ENCODE measurements at regions not wholly inside any gene's neighbourhood (a gene's known extent, or its start where the extent isn't known, plus 50 kb on each side); places are given as distances from the start of the nearest gene placed in this dataset.
A peak's percentile ranks its signal among the peaks of the same experiment; 100 is the strongest.

GRCh38 chr3:177481329-177481728 lies 284.0 kb upstream of the TBL1XR1 start:
- no peak overlapping the region for H3K4me3 ChIP-seq (ENCODE audit: low read depth, low read length, poor library complexity, severe bottlenecking)
- peaks cover 4% of the 10 kb centered on the region for H3K9me3 ChIP-seq (ENCODE audit: low read depth, low read length, poor library complexity, severe bottlenecking)
- H3K27ac ChIP-seq (ENCODE audit: low read depth, low read length, poor library complexity, severe bottlenecking): no peak overlapping the region
- POLR2A ChIA-PET (ENCODE audit: low non-redundant PET): no interaction called here
- TF ChIP-seq EZH2 (IDR thresholded peaks at IDR 0.05; ENCODE audit: borderline replicate concordance, low read depth, low read length, poor library complexity, severe bottlenecking) (no peak), CTCF (conservative IDR thresholded peaks at IDR 0.05; ENCODE audit: low read depth, low read length) (no peak)
- intact Hi-C loops (cut with micrococcal nuclease; ENCODE audit: unreplicated experiment): no loop called here
- H3K36me3 ChIP-seq (ENCODE audit: insufficient read depth, low read length, poor library complexity, severe bottlenecking): no peaks in the 10 kb centered on the region
- no peak for DNase-seq (ENCODE audit: low spot score)
- no TSS peak for BruUV-seq (replicated peaks)
- H3K27me3 ChIP-seq (replicated peaks; ENCODE audit: insufficient read depth, low read depth, low read length, poor library complexity): no peaks in the 10 kb centered on the region
- CTCF ChIA-PET: no interaction called here
- no peaks in the 10 kb centered on the region for H3K4me1 ChIP-seq (ENCODE audit: insufficient read depth, low read length, poor library complexity, severe bottlenecking)

- POLR2A ChIA-PET (ENCODE audit: low non-redundant PET): no interaction called here
- CTCF ChIA-PET: no interaction called here
- intact Hi-C loops (cut with micrococcal nuclease; ENCODE audit: unreplicated experiment): no loop called here
- H3K4me3 ChIP-seq (ENCODE audit: low read depth, low read length, poor library complexity, severe bottlenecking): no peak overlapping the region
- TF ChIP-seq EZH2 (IDR thresholded peaks at IDR 0.05; ENCODE audit: borderline replicate concordance, low read depth, low read length, poor library complexity, severe bottlenecking): no peak
- TF ChIP-seq CTCF (conservative IDR thresholded peaks at IDR 0.05; ENCODE audit: low read depth, low read length): no peak
- H3K9me3 ChIP-seq (ENCODE audit: low read depth, low read length, poor library complexity, severe bottlenecking): peaks cover 4% of the 10 kb centered on the region
- no peaks in the 10 kb centered on the region for H3K4me1 ChIP-seq (ENCODE audit: insufficient read depth, low read length, poor library complexity, severe bottlenecking)
- H3K36me3 ChIP-seq (ENCODE audit: insufficient read depth, low read length, poor library complexity, severe bottlenecking): no peaks in the 10 kb centered on the region
- H3K27ac ChIP-seq (ENCODE audit: low read depth, low read length, poor library complexity, severe bottlenecking): no peak overlapping the region
- no TSS peak for BruUV-seq (replicated peaks)
- DNase-seq (ENCODE audit: low spot score): no peak
- no peaks in the 10 kb centered on the region for H3K27me3 ChIP-seq (replicated peaks; ENCODE audit: insufficient read depth, low read depth, low read length, poor library complexity)
Observed at GRCh38 chr3:177482048-177482691, 284.9 kb upstream of the TBL1XR1 start.

- CTCF ChIA-PET: no interaction called here
- POLR2A ChIA-PET (ENCODE audit: low non-redundant PET): no interaction called here
- no peaks in the 10 kb centered on the region for H3K4me1 ChIP-seq (ENCODE audit: insufficient read depth, low read length, poor library complexity, severe bottlenecking)
- DNase-seq (ENCODE audit: low spot score): peak; percentile 24
- H3K36me3 ChIP-seq (ENCODE audit: insufficient read depth, low read length, poor library complexity, severe bottlenecking): no peaks in the 10 kb centered on the region
- H3K27ac ChIP-seq (ENCODE audit: low read depth, low read length, poor library complexity, severe bottlenecking): no peak overlapping the region
- intact Hi-C loops (cut with micrococcal nuclease; ENCODE audit: unreplicated experiment): no loop called here
- TF ChIP-seq CTCF (conservative IDR thresholded peaks at IDR 0.05; ENCODE audit: low read depth, low read length) (peak; percentile 42), EZH2 (IDR thresholded peaks at IDR 0.05; ENCODE audit: borderline replicate concordance, low read depth, low read length, poor library complexity, severe bottlenecking) (no peak)
- no peaks in the 10 kb centered on the region for H3K27me3 ChIP-seq (replicated peaks; ENCODE audit: insufficient read depth, low read depth, low read length, poor library complexity)
- no TSS peak for BruUV-seq (replicated peaks)
- H3K9me3 ChIP-seq (ENCODE audit: low read depth, low read length, poor library complexity, severe bottlenecking): peaks cover 4% of the 10 kb centered on the region
- no peak overlapping the region for H3K4me3 ChIP-seq (ENCODE audit: low read depth, low read length, poor library complexity, severe bottlenecking)
Observed at GRCh38 chr3:177483182-177483967, 286.1 kb upstream of the TBL1XR1 start.

Data from A673 (cell line).